Tibial nerve (tissue), 4 donors: ENCODE measurements at regions not wholly inside any gene's neighbourhood (a gene's known extent, or its start where the extent isn't known, plus 50 kb on each side); places are given as distances from the start of the nearest gene placed in this dataset.

Experiments used
- DNase-seq, 2 donors: peaks; one replicate each; pipeline ENCODE4 v3.0.0-alpha.2; 2019; ENCODE audit warnings: low spot score in 2 of 2
- H3K27ac ChIP-seq, 4 donors: fragments of 200-600 bp; sonication (generic) in 3 of 4; one replicate each; pipeline ENCODE4 v1.5.1; 2017 to 2019; ENCODE audit warnings: mild to moderate bottlenecking in 1 of 4
- H3K27me3 ChIP-seq, 2 donors: fragments of 200-600 bp; sonication (generic) in 1 of 2; one replicate each; pipeline versions ENCODE4 v1.5.1 to v1.6.0; 2017 to 2019
- H3K36me3 ChIP-seq, 3 donors: fragments of 200-600 bp; sonication (generic); one replicate each; pipeline ENCODE4 v1.5.1; 2018 to 2019
- H3K4me1 ChIP-seq, 4 donors: fragments of 200-600 bp; sonication (generic) in 3 of 4; one replicate each; pipeline ENCODE4 v1.5.1; 2017 to 2019
- H3K4me3 ChIP-seq, 4 donors: fragments of 200-600 bp; sonication (generic) in 3 of 4; one replicate each; pipeline ENCODE4 v1.5.1; 2017 to 2019; ENCODE audit warnings: mild to moderate bottlenecking in 1 of 4, moderate library complexity in 1 of 4
- H3K9me3 ChIP-seq, 4 donors: fragments of 200-600 bp; sonication (generic) in 3 of 4; one replicate each; pipeline ENCODE4 v1.5.1; 2017 to 2019
- EP300 ChIP-seq, 2 donors: sonication (generic); formaldehyde crosslinking; IDR thresholded peaks; one replicate each; pipeline ENCODE4 v1.6.1; 2017; ENCODE audit warnings: antibody characterized with exemption in 2 of 2, mild to moderate bottlenecking in 1 of 2
- POLR2A ChIP-seq, 2 donors: fragments of 450-650 bp; IDR thresholded peaks; one replicate each; pipeline ENCODE4 v1.6.1; 2017; ENCODE audit warnings: antibody characterized with exemption in 2 of 2, mild to moderate bottlenecking in 2 of 2, moderate library complexity in 2 of 2
- WGBS, 2 donors: methylation state at CpG; one replicate each; pipeline ENCODE4 v1.1.5; 2018; 5-methylcytosine and 5-hydroxymethylcytosine counted together
- TF ChIP-seq, protein P1 (sequence below), 5 experiments: fragments of 200-600 bp in 3 of 5; fragments of 450-650 bp in 2 of 5; sonication (generic) in 3 of 5; IDR thresholded peaks; one replicate each; pipeline ENCODE4 v1.5.1; 2016 to 2019; ENCODE audit warnings: antibody characterized with exemption in 5 of 5, mild to moderate bottlenecking in 3 of 5, moderate library complexity in 2 of 5

DNA sequence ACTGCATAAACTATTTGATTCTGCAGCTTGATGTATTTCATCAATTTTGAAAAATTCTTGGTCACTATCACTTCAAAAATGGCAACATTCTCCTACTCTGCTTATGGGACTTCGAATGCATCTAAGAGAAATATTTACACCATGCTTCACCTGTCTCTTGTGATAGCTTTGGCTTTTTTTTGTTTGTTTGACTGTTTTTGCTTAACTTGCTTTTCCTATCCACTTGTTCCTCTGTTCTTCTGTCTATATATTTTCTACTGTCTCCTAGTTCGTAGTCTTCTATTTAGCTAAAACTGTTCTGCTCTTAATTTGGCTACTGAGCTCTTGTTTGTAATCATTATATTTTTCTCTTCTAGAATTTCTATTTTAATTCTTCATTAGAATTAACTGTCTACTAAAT, 94.4 kb downstream of the INHBA start:
- TF ChIP-seq EP300 (IDR thresholded peaks at IDR 0.05) (no peak), POLR2A (IDR thresholded peaks at IDR 0.05) (no peak)
- TF ChIP-seq, protein P1, sequence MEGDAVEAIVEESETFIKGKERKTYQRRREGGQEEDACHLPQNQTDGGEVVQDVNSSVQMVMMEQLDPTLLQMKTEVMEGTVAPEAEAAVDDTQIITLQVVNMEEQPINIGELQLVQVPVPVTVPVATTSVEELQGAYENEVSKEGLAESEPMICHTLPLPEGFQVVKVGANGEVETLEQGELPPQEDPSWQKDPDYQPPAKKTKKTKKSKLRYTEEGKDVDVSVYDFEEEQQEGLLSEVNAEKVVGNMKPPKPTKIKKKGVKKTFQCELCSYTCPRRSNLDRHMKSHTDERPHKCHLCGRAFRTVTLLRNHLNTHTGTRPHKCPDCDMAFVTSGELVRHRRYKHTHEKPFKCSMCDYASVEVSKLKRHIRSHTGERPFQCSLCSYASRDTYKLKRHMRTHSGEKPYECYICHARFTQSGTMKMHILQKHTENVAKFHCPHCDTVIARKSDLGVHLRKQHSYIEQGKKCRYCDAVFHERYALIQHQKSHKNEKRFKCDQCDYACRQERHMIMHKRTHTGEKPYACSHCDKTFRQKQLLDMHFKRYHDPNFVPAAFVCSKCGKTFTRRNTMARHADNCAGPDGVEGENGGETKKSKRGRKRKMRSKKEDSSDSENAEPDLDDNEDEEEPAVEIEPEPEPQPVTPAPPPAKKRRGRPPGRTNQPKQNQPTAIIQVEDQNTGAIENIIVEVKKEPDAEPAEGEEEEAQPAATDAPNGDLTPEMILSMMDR (IDR thresholded peaks at IDR 0.05): no peak
- no peaks in the 10 kb centered on the region for H3K27me3 ChIP-seq
- no peak for DNase-seq
- H3K36me3 ChIP-seq: no peaks in the 10 kb centered on the region
- no peaks in the 10 kb centered on the region for H3K4me1 ChIP-seq
- no peak overlapping the region for H3K27ac ChIP-seq
- no peaks in the 10 kb centered on the region for H3K9me3 ChIP-seq
- no peak overlapping the region for H3K4me3 ChIP-seq
- WGBS, 2 donors: 87 to 91% methylated on average over 2 of the region's 2 CpGs

DNA sequence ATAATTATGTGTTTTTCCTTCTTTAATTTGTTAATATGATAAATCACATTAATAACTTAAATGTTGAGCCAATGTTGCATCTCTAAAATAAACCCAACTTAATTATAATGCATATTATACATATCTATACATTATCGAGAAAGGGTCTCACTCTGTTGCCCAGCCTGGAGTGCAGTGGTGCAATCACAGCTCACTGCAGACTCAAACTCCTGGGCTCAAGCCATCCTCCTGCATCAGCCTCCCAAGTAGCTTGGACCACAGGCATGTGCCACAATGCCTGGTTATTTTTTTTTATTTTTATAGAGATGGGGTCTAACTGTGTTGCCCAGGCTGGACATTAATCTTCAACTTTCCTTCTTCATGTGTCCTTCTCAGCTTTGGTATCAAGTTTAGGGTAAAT, 98.9 kb downstream of the INHBA start:
- Histone ChIP-seq H3K4me1 (peaks cover 0 to 2% (median 0%) of the 10 kb centered on the region in 4 donors), H3K27ac (no peak overlapping the region), H3K27me3 (no peaks in the 10 kb centered on the region), H3K36me3 (no peaks in the 10 kb centered on the region), H3K4me3 (no peak overlapping the region), H3K9me3 (no peaks in the 10 kb centered on the region)
- DNase-seq: no peak
- TF ChIP-seq, protein P1 (IDR thresholded peaks at IDR 0.05): no peak
- TF ChIP-seq EP300 (IDR thresholded peaks at IDR 0.05) (no peak), POLR2A (IDR thresholded peaks at IDR 0.05) (no peak)
- WGBS, 2 donors: 84 to 88% methylated on average over 1 of the region's 1 CpG

DNA sequence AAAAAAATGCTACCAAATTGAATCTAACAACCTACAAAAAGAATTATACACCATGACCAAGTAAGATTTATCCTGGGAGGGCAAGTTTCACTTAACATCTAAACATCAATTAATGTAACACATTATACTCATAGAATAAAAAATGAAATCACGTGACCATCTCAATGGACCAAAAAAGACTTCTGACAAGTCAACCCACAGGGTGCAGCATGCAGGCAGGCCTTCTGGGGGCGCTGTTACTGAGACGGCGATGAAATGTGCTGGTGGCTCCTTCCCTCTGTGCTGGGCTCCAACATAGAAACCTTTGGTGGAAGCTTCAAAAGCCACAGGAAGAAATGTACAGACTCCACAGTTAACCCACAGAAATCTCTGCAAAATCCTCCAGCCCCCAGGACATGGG, 103.1 kb downstream of the INHBA start:
- Histone ChIP-seq H3K36me3 (no peaks in the 10 kb centered on the region), H3K4me1 (peaks cover 0 to 2% (median 0%) of the 10 kb centered on the region in 4 donors), H3K27me3 (no peaks in the 10 kb centered on the region), H3K27ac (no peak overlapping the region), H3K9me3 (peaks cover 0 to 7% (median 0%) of the 10 kb centered on the region in 4 donors), H3K4me3 (no peak overlapping the region)
- TF ChIP-seq EP300 (IDR thresholded peaks at IDR 0.05) (no peak), POLR2A (IDR thresholded peaks at IDR 0.05) (no peak)
- TF ChIP-seq, protein P1 (IDR thresholded peaks at IDR 0.05): no peak
- no peak for DNase-seq
- WGBS, 2 donors: 65 to 75% methylated on average over 4 of the region's 4 CpGs

DNA sequence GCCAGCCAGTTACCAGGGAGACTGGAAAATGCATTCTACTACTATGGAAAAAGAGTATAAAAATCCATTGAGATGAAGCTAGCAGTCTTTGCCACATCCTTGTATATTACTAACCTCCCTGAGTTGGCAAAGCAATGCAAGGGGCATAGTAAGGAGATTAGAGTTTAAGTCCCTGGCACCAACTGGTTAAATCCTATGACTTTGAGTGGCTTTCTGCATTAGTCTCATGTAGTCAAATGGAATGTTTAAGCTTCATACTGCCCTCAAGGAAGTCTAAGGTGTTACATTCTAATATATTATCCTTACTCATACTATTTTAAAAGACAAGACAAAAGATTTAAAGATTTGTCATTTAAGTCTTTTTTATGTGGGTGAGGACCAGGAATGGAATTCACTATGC, 110.1 kb downstream of the INHBA start:
- Histone ChIP-seq H3K4me3 (no peak overlapping the region), H3K4me1 (no peaks in the 10 kb centered on the region), H3K9me3 (peaks cover 0 to 15% (median 0%) of the 10 kb centered on the region in 4 donors), H3K36me3 (no peaks in the 10 kb centered on the region), H3K27ac (no peak overlapping the region), H3K27me3 (no peaks in the 10 kb centered on the region)
- no peak for DNase-seq
- TF ChIP-seq EP300 (IDR thresholded peaks at IDR 0.05) (no peak), POLR2A (IDR thresholded peaks at IDR 0.05) (no peak)
- TF ChIP-seq, protein P1 (IDR thresholded peaks at IDR 0.05): no peak

DNA sequence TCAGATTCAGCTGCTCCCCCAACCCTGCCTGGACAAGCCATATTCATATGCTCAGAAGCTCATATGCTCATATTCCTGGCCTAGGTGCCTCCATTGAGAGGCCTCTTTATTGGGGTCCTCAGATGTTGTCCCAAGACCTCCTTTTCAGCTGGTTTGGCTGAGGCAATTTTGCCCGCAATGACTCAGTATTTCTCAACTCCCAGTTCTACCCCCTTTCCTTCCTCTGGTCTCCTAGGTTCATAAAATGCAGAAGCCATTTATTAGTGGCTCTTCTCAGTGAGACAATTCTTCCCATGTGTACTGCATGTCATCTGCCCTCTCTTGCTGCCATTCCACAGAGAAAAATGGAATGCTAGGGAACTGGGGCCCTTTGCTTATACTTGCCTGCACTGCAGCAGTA, 110.7 kb downstream of the INHBA start:
- H3K9me3 ChIP-seq: peaks cover 0 to 15% (median 0%) of the 10 kb centered on the region in 4 donors
- no peak for DNase-seq
- WGBS, 2 donors: 89 to 90% methylated on average over 1 of the region's 1 CpG
- H3K4me1 ChIP-seq: no peaks in the 10 kb centered on the region
- H3K27ac ChIP-seq: no peak overlapping the region
- H3K36me3 ChIP-seq: no peaks in the 10 kb centered on the region
- H3K4me3 ChIP-seq: no peak overlapping the region
- no peaks in the 10 kb centered on the region for H3K27me3 ChIP-seq
- no peak for TF ChIP-seq EP300 (IDR thresholded peaks at IDR 0.05)
- TF ChIP-seq POLR2A (IDR thresholded peaks at IDR 0.05): no peak
- TF ChIP-seq, protein P1 (IDR thresholded peaks at IDR 0.05): no peak
